GM19467 (cell line): ENCODE measurements at regions not wholly inside any gene's neighbourhood (a gene's known extent, or its start where the extent isn't known, plus 50 kb on each side); places are given as distances from the start of the nearest gene placed in this dataset.

Experiments used
- ATAC-seq: cut with Tn5 transposase; IDR thresholded peaks from one replicate; pipeline ENCODE4 v1.9.1; 2021; ENCODE audit warnings: mild to moderate bottlenecking, moderate library complexity; ENCODE audit not compliant: unreplicated experiment

DNA sequence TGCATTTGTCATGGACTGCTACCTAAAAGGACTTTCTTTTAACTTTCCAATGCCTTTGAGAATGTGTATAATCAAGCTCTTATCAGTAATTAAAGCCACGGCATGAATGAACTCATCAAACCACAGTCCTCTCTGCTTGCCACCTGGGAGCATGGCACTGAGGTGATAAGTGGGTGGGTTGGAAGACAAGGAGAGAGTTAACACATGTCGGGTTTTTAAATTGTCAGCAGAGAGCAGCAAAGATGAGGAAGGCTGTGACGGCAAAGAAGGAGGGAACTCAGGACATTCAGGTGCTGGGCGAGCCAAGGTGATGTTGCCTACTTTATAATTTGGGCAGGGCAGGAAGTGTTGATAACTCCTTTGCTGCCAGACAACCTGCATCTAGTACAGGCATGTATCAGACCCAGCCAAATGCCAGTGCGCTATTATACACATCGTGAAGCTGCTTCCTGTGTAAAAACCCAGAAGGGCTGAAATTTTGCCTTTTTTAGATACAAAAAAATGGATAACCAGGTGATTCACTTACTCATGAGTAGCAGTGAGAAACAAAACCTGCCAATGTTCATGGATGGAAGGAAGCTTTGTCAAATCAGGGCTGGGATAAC, 269.1 kb downstream of the KIF4B start:
- no peak for ATAC-seq

DNA sequence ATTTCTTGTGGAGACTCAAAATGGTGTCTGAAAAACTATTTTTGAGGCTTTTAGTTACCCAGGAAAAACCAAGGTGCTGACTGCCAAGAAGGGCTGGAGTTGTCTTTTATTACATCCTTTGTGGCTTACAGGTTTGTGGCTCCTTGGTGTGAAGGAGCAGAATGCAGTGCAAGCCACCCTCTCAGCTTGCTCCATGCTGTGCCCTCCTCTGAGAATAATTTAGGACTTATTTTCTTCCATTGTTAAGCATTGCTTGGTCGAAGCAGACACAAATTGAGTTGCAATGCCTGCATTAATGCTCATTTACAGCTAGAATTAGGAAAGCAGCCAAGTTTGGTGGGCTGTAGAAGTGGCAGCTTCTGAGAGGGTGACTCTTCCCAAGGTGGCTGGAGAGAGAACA, 272.2 kb downstream of the KIF4B start:
- ATAC-seq, result no peak

DNA sequence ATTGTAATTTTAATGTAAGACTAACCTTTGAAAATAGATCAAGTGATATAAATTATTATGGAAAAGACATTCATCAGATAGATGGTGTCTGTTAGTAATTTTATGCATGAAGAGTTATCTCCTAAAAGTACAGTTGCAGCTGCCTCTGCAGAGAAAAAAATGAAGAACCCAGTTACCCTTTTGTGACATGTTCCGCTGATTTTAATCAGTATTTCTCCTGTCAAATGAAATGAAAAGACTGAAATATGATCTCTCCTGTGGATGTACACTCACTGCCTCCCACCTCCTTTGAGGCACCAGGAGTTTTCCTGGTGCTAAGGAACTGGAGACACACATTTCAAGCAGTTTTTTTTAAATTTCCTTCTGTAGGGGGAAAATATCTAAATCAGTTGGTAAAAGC, 277.4 kb downstream of the KIF4B start:
- ATAC-seq, result no peak

DNA sequence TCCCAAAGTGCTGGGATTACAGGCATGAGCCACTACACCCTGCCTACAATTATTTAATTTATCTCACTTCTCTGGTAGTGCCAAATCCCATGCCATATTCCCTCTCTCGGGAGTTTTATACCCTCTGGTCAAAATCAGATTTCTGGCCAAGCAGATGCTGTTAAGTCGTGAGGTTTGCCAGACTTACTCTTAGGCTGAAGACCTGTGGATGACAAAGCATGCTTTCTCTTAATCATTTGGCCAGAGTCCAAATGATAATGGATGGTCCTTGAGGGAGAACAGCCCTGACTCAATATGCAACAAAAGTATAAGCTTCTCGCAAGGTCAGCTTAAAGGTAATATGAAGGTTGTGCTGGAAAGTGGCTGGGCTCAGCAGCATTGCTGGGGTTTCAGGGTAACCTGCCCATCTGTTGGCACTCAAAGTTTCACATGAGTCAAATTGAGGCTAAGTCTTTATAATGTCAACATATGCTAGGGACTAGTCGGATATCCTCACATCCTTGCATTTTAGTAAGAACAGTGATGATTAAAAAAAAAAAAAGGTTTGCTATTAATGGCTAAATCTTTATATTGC, 280.1 kb downstream of the KIF4B start:
- ATAC-seq, result no peak

DNA sequence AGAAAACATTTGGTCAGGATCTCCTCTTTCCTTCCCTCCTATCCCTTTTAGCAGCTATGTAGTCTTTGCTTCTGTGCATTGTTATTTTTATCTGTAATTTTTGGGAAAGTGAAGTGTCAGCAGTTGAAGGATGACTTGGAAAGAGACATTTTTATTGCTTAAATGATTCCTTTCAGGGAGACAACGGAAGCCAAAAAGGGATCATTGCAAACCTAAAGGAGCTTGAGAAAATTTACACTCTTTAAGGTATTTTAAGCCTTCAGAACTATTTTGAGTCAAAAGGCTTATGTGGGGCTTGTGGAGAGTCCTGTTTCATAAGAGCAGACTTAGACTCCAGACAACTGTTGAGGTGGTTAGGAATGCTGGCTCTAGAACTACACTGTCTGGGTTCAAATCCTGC, 281.6 kb downstream of the KIF4B start:
- ATAC-seq, result no peak

DNA sequence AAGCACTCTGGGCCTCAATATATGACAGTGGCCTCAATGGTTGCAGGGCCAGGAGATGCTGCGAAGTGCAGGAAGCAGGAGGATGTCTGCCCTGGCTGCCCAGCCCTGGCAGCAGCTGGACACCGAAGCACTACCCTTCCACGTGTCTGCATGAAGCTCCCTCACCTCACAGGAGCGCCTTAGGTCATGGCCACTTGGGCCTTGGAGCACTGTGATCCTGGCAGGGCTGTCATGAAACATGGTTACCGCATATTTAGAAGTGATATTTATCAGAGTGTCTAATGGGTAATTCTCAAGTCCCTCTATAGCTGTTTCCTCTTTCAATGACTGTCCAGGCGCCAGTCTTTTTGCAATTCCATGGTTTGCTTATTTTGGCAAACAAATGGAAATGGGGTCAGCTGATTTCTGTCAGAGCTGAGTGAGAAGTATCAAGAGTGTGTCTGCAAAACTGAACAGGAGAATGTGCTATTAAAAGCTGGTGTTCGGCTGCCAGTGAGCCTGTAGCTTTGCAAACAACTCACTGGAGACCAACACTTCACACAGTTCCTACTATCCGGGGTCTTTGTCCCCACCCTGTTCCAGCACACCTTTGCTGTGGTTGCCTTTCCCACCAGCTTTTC, 285.9 kb downstream of the KIF4B start:
- no peak for ATAC-seq

DNA sequence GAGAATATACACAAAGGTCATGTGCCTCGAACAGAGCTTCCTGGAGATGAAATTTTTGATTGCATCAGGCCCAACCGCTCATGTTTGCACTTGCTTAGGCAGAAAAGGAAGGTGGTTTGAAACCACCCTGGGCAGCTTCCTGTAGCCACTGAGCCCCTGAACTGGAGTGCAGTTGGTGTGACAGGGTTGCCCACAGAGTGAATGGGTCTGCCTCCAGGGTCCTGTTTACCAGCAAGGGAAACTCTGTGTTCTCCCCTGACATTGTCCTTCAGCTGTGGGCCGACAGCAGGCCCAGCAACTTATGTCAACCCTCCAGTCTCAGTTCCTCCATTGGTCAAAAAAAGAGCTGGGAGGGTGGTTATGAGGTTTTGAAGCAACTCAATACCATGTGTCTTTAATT, 289.6 kb downstream of the KIF4B start:
- ATAC-seq, result no peak

DNA sequence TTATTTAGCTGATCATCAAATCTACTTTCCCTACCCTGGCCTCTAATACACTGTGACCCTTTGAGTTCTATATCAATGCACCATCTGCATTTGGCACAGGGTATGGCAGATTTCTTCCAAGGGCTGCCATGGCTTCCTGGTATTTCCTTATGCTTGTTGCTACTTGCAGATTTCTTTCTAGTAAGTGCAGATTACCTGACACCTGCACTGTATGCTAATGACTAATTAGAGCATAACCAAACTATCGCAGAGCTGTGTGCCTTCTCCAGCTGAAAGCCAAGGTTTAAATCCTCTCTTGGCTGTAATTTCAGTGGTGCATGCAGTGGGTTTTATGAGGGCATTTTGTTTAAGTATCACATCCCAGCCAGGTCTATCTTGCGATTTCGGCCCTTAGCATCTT, 293.7 kb downstream of the KIF4B start:
- no peak for ATAC-seq

DNA sequence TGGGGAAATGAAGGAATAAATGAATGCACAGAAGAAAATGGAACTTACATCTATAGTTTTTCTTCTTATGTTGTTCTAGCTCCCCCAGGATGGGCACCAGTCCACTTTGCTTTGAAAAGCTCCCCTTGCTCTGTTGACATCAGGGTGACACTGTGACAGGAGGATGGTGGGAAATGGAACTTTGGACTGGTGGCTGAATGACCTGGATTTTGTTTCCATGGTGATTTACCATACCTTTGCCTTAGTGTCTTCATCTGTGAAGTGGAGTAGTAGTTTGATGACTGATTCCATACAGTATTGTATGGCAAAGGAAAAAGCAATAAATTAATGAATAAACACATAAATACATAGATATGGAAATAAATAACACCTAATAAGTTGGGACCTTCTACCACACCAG, 294.7 kb downstream of the KIF4B start:
- no peak for ATAC-seq

DNA sequence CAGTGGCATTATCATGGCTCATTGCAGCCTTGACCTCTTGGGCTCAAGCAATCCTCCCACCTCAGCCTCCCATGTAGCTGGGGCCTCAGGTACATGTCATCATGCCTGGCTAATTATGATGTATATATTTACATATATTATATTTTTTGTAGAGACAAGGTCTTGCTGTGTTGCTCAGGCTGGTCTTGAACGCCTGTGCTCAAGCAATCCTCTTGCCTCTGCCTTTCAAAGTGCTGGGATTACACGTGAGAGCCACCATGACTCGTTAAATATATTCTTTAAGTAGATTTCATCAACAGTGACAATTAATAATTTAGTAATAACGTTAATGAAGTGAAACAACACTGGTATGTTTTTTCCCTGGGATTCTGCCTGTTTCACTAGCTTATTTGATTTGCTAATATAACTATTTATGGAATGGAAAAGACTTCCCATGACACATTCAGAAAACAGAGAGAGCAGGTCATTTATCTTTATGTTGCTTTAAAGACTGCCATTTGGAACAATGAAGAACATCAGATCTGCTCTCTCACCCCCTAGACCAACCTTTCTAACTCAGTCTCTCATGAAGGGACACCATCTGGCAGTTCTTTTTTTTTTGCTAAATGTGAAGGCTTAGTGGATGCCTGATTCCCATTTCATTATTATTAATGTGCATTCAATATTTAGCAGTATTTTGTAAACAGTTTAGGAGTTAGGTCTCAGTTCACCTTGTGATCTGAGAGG, 295.6 kb downstream of the KIF4B start:
- no peak for ATAC-seq

DNA sequence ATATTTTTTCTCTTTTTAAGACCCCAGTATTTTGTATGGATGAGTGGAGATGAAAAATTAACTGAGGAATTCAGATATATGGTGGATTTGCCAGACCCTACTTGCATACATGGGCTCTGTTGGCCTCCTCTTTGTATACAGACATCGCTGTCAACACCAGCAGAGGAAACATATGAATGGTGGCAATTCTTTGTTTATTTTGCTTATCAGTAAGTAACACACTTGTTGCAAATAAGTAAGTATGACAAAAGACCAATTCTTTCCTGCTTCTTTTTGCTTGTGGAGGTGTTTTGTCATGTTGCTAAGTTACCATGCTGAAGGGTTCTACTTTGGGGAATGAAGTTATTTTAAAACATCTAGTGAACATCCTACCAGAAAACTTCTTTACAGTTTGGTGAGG, 298.2 kb downstream of the KIF4B start:
- no peak for ATAC-seq

DNA sequence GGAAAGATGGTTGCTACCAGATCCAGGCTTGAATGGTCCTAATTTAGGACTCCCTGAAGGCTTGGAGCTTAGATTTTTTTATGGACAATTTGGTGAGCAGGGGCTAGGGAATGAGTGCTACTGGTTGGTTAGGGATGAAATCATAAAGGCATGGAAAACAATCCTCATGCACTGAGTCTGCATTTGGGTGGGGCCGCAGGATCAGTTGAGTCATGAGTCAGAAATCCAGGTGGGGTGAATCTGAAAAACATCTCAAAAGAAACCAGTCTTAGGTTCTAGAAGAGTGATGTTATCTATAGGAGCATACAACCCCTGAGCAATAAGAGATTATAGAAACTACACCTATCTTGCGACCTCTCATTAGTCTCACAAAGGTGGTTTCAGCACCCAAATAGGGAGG, 300.0 kb downstream of the KIF4B start:
- no peak for ATAC-seq

DNA sequence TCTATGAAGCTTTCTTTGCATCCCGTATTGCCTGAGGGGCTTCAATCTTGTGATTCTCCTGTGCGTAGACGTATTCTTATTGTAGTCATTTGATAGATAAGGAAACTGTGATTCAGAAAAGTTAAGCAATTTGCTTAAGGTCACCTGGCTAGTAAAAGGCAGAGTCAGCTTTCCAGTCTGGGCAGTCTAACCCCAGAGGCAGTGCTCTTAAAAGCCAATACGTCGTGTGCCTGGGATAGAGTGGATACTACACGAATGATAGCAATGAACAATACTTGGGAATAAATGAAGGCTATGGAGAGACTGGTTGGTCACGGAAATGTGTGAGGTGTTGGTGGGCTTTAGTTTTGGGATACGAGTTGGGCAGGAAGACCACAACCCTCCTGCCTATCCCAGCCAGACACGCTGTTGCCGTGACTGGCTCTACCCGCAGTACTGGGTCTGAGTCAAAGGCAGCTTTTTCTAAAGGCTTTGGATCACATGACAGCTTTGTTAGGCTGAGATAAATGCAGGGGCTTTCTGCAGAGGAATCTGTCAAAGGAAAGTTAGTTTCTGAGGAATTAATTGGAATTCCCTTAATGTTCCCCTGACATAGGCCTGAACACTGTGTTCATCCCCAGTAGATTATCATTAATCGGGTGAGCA, 302.6 kb downstream of the KIF4B start:
- no peak for ATAC-seq

DNA sequence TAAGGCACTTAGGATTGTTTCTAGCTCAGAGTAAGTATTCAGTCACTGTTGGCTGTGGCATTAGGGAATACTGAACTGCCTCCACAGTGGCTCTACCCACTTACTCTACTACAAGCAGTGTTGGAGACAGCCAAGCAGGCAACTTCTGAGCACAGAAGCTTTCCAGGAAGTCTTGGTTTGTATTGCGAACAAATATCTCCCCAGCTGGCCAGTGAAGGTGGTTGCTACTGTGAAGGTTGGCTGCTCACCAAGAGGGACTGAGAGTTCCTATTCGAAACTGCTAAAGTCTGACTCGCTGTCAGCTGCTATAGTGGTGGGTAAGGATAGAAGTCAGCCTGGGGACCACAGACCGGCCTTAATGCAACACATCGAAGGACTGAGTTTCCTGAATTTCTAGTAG, 319.1 kb downstream of the KIF4B start:
- ATAC-seq, result peak; percentile 87

DNA sequence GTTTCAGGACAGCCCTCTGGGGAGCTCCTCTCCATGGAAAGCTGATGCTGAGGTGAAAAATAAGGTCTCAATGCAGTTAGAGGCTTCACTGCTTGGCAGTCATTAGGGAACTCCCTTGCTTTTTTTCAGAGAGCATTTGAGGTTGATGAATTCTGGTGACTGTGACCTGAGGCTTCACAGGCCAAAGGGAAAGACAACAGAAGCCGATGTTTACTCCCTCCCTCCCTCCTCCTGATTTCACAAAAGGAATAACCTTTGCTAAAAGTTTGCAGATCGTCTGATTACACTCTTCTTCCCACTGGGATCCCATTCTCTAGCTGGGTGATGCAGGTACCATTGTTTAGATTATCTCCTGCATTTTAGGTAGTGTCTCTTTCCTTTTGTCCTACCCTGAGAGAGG, 329.4 kb downstream of the KIF4B start:
- ATAC-seq, result no peak

DNA sequence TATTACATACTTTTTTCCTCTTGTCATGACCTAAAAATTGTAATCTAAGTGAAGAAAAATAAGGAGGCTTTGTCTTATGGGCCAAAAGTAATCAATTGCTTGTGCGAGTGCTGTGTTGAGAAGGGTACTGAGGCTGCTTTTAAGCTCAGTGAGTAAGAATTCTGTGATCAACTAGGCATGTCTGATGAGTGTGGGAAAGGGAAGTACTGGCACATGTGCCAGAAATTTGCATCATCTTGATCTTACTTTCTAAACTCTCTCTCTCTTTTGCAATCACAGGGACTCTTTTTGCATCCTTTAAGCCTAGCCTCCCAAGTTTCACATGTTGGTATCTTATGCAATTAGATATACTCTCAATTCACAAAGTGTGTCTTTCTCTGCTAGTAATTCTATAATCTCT, 329.9 kb downstream of the KIF4B start:
- no peak for ATAC-seq

DNA sequence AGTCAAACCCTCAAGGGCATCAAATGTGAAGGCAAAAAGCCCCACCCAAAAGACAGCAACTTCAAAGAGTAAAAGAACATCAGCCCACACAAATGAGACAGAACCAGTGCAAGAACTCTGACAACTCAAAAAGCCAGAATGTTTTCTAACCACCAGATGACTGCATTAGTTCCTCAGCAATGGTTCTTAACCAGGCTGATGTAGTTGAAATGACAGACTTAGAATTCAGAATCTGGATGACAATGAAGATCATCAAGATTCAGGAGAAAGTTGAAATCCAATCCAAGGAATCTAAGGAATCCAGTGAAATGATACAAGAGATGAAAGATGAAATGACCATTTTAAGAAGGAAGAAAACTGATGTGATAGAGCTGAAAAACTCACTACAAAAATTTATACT, 339.7 kb downstream of the KIF4B start:
- ATAC-seq, result no peak

DNA sequence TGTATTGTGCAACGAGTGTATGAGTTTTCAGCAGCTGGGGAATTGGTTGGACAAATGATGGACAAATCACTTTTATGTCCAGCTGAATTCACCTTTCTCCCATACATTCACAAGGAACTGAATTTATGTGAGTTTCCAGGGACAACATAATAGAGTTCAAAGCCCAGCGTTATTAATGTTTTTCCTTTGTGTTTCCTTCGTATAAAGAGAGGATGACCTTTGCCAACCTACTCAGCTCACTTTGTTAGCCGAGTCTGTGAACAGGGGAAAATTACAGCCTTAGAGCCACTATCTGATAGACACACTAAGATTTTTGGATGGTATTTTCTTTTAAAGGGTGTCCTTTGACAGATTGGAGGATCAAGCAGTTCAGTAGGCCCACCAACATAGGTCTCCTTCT, 352.5 kb downstream of the KIF4B start:
- no peak for ATAC-seq

DNA sequence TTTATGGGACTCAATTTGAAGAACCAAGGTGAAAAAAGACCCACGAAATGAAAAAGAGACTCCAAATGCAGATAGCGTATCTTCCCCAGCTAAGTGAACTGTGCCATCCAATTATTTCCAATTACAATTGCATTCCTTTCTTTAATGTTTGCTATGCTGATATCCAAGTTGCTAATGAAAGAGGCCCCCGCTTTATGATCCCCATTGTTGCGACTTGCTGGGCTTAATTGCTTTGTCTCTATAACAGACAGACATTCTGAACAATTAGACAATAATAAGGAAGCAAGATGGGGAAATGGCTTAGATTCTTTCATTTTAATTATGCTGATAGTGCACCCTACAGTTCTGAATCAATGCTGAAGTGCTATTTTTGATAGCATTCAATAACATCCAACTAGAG, 354.3 kb downstream of the KIF4B start:
- ATAC-seq, result no peak

DNA sequence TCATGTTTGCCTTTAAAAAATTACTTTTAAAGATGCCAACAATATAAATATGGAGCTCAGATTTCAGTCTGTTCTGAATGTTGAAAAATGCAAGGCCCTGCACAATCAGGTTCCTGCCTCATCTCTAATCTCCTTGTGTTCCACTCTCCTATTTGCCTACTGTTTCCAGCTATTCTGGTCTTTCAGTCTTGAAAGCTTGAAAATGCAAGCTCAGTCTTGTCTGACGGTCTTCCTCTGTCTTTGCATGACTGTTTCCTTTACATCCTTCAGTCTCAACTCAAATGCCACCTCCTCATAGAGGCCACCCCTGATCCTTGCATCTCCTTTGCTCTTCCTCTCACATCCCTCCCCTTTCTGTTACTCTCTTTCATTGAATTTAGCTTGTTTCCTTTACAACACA, 354.9 kb downstream of the KIF4B start:
- no peak for ATAC-seq

DNA sequence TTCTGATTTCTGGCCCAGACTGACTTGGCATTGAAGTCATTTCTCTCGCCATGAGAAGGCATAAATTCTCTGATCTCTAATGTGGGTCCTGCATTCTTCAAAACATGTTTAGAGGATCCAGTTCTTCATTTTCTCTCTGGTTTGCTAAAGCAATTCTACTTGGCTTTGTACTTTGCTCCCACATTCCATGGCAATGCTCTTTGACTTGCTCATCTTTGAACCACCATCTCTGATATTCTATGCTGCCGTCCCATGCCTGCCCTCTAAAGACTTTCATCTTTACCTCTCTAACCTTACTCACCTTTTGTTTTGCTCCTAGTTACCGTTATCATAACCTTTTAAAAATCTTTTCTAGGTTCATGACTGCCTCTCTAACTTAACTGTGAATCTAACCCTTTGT, 366.9 kb downstream of the KIF4B start:
- ATAC-seq, result no peak

DNA sequence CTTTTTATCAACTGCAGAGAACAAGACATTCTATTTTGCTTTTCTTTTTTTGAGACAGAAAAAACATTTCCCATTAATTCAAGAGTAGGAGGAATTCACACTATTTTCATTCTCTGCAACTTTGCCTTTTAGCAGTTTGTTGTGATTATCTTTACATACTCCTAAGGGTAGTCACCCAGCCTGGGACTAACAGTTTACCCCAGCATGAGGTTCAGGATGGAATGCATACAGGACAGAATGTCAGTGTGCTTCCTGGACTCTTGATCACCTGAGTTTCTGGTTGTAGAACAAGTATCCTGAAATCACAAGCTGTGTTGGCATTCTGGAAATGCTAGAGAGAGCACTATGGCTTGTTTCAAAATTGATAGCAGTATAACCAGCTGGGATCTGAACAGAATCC, 368.1 kb downstream of the KIF4B start:
- ATAC-seq, result no peak
